ENCODE measurements at regions not wholly inside any gene's neighbourhood (a gene's known extent, or its start where the extent isn't known, plus 50 kb on each side); places are given as distances from the start of the nearest gene placed in this dataset.
A peak's percentile ranks its signal among the peaks of the same experiment; 100 is the strongest.
"Not testable (repeated sequence)": the region's sequence is repeated elsewhere in the genome, so short reads cannot be mapped to it uniquely, and the experiment has no call there.

- Histone ChIP-seq H3K56ac (ENCODE audit: low read length) (no peak overlapping the region), H3K4me2 (ENCODE audit: low read length) (no peak overlapping the region), H3K36me3 (ENCODE audit: control insufficient read depth, insufficient read depth, low read length) (no peaks in the 10 kb centered on the region), H2BK15ac (replicated peaks; ENCODE audit: low read depth) (no peak overlapping the region), H3K9ac (ENCODE audit: low read length) (no peak overlapping the region), H2BK120ac (ENCODE audit: low read depth, low read length) (no peak overlapping the region), H2AK5ac (ENCODE audit: low read length) (no peak overlapping the region), H3K4ac (ENCODE audit: low read depth, low read length) (no peak overlapping the region), H3K79me1 (ENCODE audit: low read length) (no peaks in the 10 kb centered on the region), H3K23ac (ENCODE audit: low read length) (no peak overlapping the region), H3K4me1 (ENCODE audit: control insufficient read depth, low read depth, low read length) (no peaks in the 10 kb centered on the region), H3K4me3 (ENCODE audit: low read length) (no peak overlapping the region), H4K5ac (ENCODE audit: low read length) (no peak overlapping the region), H4K8ac (ENCODE audit: low read depth, low read length) (no peak overlapping the region), H3K79me2 (ENCODE audit: control insufficient read depth, insufficient read depth, low read length) (no peaks in the 10 kb centered on the region), H3K18ac (ENCODE audit: low read length) (no peak overlapping the region), H2BK5ac (ENCODE audit: low read length) (no peak overlapping the region), H3K27ac (ENCODE audit: low read depth, low read length) (no peak overlapping the region), H3K27me3 (ENCODE audit: insufficient read depth, low read length, poor library complexity) (no peaks in the 10 kb centered on the region)
- no peak for DNase-seq
- WGBS (ENCODE audit: extremely low coverage, insufficient coverage, low lambda C conversion rate), result 100% methylated on average over 1 of the region's 6 CpGs
Observed at GRCh38 chr14:89673512-89674225, 256.6 kb upstream of the FOXN3 start.

GRCh38 chr14:89672636-89673511 is 255.8 kb upstream of the FOXN3 start:
- no peak overlapping the region for H3K4ac ChIP-seq (ENCODE audit: low read depth, low read length)

GRCh38 chr14:89669193-89669592 is 252.2 kb upstream of the FOXN3 start:
- Histone ChIP-seq H2AK5ac (ENCODE audit: low read length) (no peak overlapping the region), H2BK120ac (ENCODE audit: low read depth, low read length) (no peak overlapping the region), H3K18ac (ENCODE audit: low read length) (no peak overlapping the region), H3K27me3 (ENCODE audit: insufficient read depth, low read length, poor library complexity) (no peaks in the 10 kb centered on the region), H2BK5ac (ENCODE audit: low read length) (no peak overlapping the region), H3K4me3 (ENCODE audit: low read length) (no peak overlapping the region), H3K4ac (ENCODE audit: low read depth, low read length) (no peak overlapping the region), H4K5ac (ENCODE audit: low read length) (no peak overlapping the region), H2BK15ac (replicated peaks; ENCODE audit: low read depth) (no peak overlapping the region), H3K56ac (ENCODE audit: low read length) (no peak overlapping the region), H3K4me1 (ENCODE audit: control insufficient read depth, low read depth, low read length) (no peaks in the 10 kb centered on the region), H3K23ac (ENCODE audit: low read length) (no peak overlapping the region), H3K27ac (ENCODE audit: low read depth, low read length) (no peak overlapping the region), H3K36me3 (ENCODE audit: control insufficient read depth, insufficient read depth, low read length) (no peaks in the 10 kb centered on the region), H4K8ac (ENCODE audit: low read depth, low read length) (no peak overlapping the region), H3K4me2 (ENCODE audit: low read length) (no peak overlapping the region), H3K79me2 (ENCODE audit: control insufficient read depth, insufficient read depth, low read length) (no peaks in the 10 kb centered on the region), H3K9ac (ENCODE audit: low read length) (no peak overlapping the region), H3K79me1 (ENCODE audit: low read length) (no peaks in the 10 kb centered on the region)
- no peak for DNase-seq
- WGBS (ENCODE audit: extremely low coverage, insufficient coverage, low lambda C conversion rate), result no CpG with 5 or more reads among the region's 11 CpGs

More at GRCh38 chr14:89672636-89673511, 255.8 kb upstream of the FOXN3 start:
- Histone ChIP-seq H2BK120ac (ENCODE audit: low read depth, low read length) (no peak overlapping the region), H3K23ac (ENCODE audit: low read length) (no peak overlapping the region), H2BK5ac (ENCODE audit: low read length) (no peak overlapping the region), H2AK5ac (ENCODE audit: low read length) (no peak overlapping the region), H3K56ac (ENCODE audit: low read length) (no peak overlapping the region), H3K36me3 (ENCODE audit: control insufficient read depth, insufficient read depth, low read length) (no peaks in the 10 kb centered on the region), H3K4me1 (ENCODE audit: control insufficient read depth, low read depth, low read length) (no peaks in the 10 kb centered on the region), H4K8ac (ENCODE audit: low read depth, low read length) (no peak overlapping the region), H3K79me2 (ENCODE audit: control insufficient read depth, insufficient read depth, low read length) (no peaks in the 10 kb centered on the region), H3K27me3 (ENCODE audit: insufficient read depth, low read length, poor library complexity) (no peaks in the 10 kb centered on the region), H4K5ac (ENCODE audit: low read length) (no peak overlapping the region), H3K79me1 (ENCODE audit: low read length) (no peaks in the 10 kb centered on the region), H3K9ac (ENCODE audit: low read length) (no peak overlapping the region), H3K27ac (ENCODE audit: low read depth, low read length) (no peak overlapping the region), H3K4me2 (ENCODE audit: low read length) (no peak overlapping the region), H3K4me3 (ENCODE audit: low read length) (no peak overlapping the region), H2BK15ac (replicated peaks; ENCODE audit: low read depth) (no peak overlapping the region), H3K18ac (ENCODE audit: low read length) (no peak overlapping the region)
- no peak for DNase-seq
- WGBS (ENCODE audit: extremely low coverage, insufficient coverage, low lambda C conversion rate), result 100% methylated on average over 2 of the region's 17 CpGs

- no peak overlapping the region for H4K8ac ChIP-seq (ENCODE audit: low read depth, low read length)
- H3K4me3 ChIP-seq (ENCODE audit: low read length), result no peak overlapping the region
- no peak overlapping the region for H3K9ac ChIP-seq (ENCODE audit: low read length)
- no peak overlapping the region for H2BK15ac ChIP-seq (replicated peaks; ENCODE audit: low read depth)
- no peak overlapping the region for H3K27ac ChIP-seq (ENCODE audit: low read depth, low read length)
- no peak overlapping the region for H2BK120ac ChIP-seq (ENCODE audit: low read depth, low read length)
- H3K23ac ChIP-seq (ENCODE audit: low read length), result no peak overlapping the region
- no peak overlapping the region for H3K4me2 ChIP-seq (ENCODE audit: low read length)
- no CpG with 5 or more reads among the region's 7 CpGs for WGBS (ENCODE audit: extremely low coverage, insufficient coverage, low lambda C conversion rate)
- H3K27me3 ChIP-seq (ENCODE audit: insufficient read depth, low read length, poor library complexity), result no peaks in the 10 kb centered on the region
- H2BK5ac ChIP-seq (ENCODE audit: low read length), result no peak overlapping the region
- no peaks in the 10 kb centered on the region for H3K36me3 ChIP-seq (ENCODE audit: control insufficient read depth, insufficient read depth, low read length)
- H2AK5ac ChIP-seq (ENCODE audit: low read length), result no peak overlapping the region
- no peak overlapping the region for H3K56ac ChIP-seq (ENCODE audit: low read length)
- H3K4ac ChIP-seq (ENCODE audit: low read depth, low read length), result no peak overlapping the region
- no peaks in the 10 kb centered on the region for H3K79me2 ChIP-seq (ENCODE audit: control insufficient read depth, insufficient read depth, low read length)
- peak; percentile 37 for DNase-seq
- no peaks in the 10 kb centered on the region for H3K79me1 ChIP-seq (ENCODE audit: low read length)
- H3K18ac ChIP-seq (ENCODE audit: low read length), result no peak overlapping the region
- H3K4me1 ChIP-seq (ENCODE audit: control insufficient read depth, low read depth, low read length), result no peaks in the 10 kb centered on the region
- no peak overlapping the region for H4K5ac ChIP-seq (ENCODE audit: low read length)
Observed at GRCh38 chr14:89667983-89668382, 250.9 kb upstream of the FOXN3 start.

GRCh38 chr14:89665300-89666081 is 248.5 kb upstream of the FOXN3 start:
- not testable (repeated sequence) for H2AK5ac ChIP-seq (ENCODE audit: low read length); H3K4ac ChIP-seq (ENCODE audit: low read depth, low read length); H2BK5ac ChIP-seq (ENCODE audit: low read length); H4K8ac ChIP-seq (ENCODE audit: low read depth, low read length); H3K18ac ChIP-seq (ENCODE audit: low read length); H3K4me1 ChIP-seq (ENCODE audit: control insufficient read depth, low read depth, low read length); DNase-seq; H3K36me3 ChIP-seq (ENCODE audit: control insufficient read depth, insufficient read depth, low read length); H3K23ac ChIP-seq (ENCODE audit: low read length); H2BK120ac ChIP-seq (ENCODE audit: low read depth, low read length); H3K79me2 ChIP-seq (ENCODE audit: control insufficient read depth, insufficient read depth, low read length); H4K5ac ChIP-seq (ENCODE audit: low read length); H2BK15ac ChIP-seq (replicated peaks; ENCODE audit: low read depth); H3K27ac ChIP-seq (ENCODE audit: low read depth, low read length); H3K27me3 ChIP-seq (ENCODE audit: insufficient read depth, low read length, poor library complexity); H3K4me2 ChIP-seq (ENCODE audit: low read length); H3K79me1 ChIP-seq (ENCODE audit: low read length); H3K56ac ChIP-seq (ENCODE audit: low read length); H3K9ac ChIP-seq (ENCODE audit: low read length); H3K4me3 ChIP-seq (ENCODE audit: low read length)
- WGBS (ENCODE audit: extremely low coverage, insufficient coverage, low lambda C conversion rate), result no CpG with 5 or more reads among the region's 7 CpGs

Data from mesendoderm (in vitro differentiated cells).